ENCODE measurements at regions not wholly inside any gene's neighbourhood (a gene's known extent, or its start where the extent isn't known, plus 50 kb on each side); places are given as distances from the start of the nearest gene placed in this dataset.

GRCh38 chr1:185631843-185632242, 102.3 kb upstream of the HMCN1 start:
- TF ChIP-seq POLR2AphosphoS5 (IDR thresholded peaks at IDR 0.05; ENCODE audit: borderline replicate concordance, low read depth, low read length) (no peak), EZH2 (IDR thresholded peaks at IDR 0.05) (no peak), FOXP2 (optimal IDR thresholded peaks at IDR 0.05; ENCODE audit: control extremely low read depth, extremely low read length, insufficient read depth) (no peak)

Data from SK-N-MC (cell line).